ENCODE measurements at regions not wholly inside any gene's neighbourhood (a gene's known extent, or its start where the extent isn't known, plus 50 kb on each side); places are given as distances from the start of the nearest gene placed in this dataset.
"Not testable (repeated sequence)": the region's sequence is repeated elsewhere in the genome, so short reads cannot be mapped to it uniquely, and the experiment has no call there.

DNA sequence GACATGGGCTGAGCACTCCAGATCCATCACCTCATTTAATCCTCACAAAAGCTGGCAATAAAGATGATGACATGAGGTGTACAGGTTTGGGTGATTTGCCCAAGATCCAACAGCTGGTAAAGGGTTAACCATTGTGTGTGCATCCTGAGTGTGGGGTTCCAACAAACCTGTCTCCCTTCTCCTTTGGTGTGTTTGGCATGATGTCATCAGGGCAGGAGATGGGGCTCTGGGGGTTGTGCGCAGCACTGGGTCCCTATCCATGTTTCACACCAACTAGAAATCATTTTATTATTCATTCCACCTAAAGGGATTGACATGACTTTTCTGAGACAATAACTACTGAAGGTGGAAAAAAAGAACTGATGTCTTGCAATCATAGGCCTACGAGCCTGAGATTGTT, 452.5 kb downstream of the SIPA1L2 start:
- DNase-seq (ENCODE audit: low spot score): no peak
- FAIRE-seq: no peak

DNA sequence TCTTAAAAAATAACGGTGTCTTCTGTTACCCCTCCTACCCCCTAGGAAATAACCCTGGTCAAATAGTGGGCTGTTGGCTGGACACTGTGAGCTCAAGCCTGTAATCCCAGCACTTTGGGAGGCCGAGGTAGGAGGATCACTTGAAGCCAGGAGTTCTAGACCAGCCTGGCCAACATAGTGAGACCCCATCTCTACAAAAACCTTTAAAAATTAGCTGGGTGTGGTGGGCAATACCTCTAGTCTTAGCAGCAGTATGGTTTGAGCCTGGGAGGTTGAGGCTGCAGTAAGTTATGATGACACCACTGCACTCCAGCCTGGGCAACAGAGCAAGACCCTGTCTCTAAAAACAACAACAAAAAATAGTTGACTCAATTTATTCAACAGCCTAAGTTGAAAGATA, 453.7 kb downstream of the SIPA1L2 start:
- FAIRE-seq: no peak

DNA sequence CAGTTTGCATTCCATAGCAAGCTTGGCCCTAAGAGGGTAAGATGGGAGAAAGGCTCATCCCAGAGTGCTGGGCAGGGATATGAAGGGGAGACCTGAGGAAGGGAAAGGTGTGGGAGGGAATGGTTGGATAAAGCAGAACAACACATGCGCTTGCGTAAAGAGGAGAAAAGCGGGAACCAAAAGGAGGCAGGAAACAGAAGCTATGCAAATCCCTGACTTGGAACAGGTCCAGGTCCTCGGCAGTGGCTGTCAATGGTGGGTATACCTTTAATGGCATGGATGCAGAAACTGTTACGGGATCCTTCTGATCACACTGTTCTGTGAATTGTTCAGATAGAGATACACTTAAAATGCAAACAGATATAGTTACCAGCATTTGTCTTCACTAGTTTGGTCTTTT, 455.6 kb downstream of the SIPA1L2 start:
- no peak for FAIRE-seq
- no peak for DNase-seq (ENCODE audit: low spot score)

More for the DNA sequence above, 453.7 kb downstream of the SIPA1L2 start:
- no peak for DNase-seq (ENCODE audit: low spot score)

DNA sequence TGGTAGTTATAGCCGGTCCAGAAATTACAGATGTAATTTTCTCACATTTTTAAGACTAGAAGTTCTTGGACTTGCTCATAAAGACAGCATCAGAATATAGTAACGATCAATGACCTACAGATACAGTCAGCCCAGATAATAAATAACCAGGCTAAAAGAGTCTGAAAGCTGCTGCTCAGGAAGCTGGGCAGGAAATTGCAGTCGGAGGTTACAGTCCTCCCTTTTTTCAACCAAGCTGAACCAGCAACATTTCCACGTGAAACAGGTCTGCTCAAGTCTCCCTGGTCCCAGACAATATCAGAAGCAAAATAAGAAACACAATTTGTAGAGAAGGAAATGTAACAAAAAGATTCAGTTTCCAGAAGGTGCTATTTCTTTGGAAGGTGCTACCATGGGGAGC, 457.4 kb downstream of the SIPA1L2 start:
- FAIRE-seq: no peak
- DNase-seq (ENCODE audit: low spot score): no peak

DNA sequence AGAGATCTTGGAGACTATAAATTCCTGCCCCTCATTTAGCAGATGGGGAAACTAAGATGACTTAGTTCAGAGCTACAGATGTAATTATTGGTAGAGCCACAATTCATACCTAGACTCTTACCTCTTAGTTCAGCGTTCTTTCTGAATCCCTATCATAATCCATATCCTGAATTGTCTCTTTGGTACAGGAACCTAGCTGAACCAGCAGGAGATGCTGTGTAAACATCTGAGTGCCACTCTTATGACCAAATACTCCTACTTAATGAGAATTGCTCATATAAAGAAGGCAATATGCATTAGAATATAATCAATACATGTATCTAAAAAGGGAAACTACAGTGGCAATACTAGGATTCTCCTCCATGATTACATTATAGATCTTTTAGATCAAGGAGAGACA, 459.0 kb downstream of the SIPA1L2 start:
- DNase-seq (ENCODE audit: low spot score) (no peak), FAIRE-seq (no peak)

DNA sequence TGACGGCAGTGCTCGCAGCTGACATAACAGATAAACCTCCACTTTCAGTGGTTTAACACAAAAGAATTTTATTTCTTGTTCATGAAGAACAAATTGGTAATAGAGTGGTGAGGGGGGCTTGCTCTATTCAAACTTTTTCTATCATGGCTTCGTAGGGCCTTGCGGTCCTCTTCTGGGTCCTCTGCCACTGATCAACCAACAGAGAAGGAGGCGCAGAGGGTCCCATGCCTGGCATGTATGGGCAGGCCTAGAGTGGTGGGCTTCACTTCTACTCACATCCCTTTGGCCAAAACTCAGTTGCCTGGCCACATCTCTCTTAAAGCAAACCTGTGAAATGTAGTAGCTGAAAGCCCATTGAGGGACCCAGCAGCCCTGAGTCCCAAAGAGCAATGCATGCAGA, 460.5 kb downstream of the SIPA1L2 start:
- DNase-seq (ENCODE audit: low spot score): no peak
- no peak for FAIRE-seq

DNA sequence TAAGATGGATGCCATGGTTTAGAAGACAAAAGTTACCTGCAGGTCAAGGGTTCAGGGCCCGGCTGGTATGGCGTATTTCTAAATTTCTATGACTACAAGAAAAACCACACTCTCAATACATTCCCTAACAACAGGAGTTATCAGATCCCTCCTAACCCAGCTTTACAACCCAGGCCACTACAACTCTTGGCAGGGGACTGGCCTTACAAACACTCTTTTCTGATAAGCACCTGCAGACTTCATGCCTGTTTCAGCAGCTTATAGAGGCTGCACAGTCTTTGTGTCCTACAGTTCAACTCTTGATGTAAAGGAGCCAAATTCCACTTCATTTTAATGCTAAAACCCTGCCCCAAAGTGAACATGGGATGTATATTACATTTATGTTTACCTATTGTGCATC, 461.4 kb downstream of the SIPA1L2 start:
- no peak for DNase-seq (ENCODE audit: low spot score)
- FAIRE-seq: no peak

DNA sequence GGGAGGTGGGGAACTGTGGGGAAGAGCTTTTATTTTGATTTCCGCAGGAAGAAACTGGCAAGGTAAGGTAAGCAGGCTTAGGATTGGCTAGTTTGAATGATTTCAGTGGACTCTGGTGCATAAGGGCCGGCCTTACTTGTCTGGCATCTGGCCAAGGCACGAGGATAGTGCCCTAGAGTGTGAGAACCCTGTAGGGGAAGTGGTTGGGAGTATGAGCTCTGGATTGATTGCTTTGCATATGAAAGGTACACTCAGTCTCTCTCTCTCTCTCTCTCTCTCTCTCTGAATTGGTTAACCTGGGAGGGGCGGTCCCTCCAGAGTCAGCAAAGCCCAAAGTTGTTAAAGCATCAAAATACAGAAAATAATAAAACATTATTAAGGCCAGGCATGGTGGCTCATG, 463.0 kb downstream of the SIPA1L2 start:
- DNase-seq (ENCODE audit: low spot score): no peak
- no peak for FAIRE-seq

DNA sequence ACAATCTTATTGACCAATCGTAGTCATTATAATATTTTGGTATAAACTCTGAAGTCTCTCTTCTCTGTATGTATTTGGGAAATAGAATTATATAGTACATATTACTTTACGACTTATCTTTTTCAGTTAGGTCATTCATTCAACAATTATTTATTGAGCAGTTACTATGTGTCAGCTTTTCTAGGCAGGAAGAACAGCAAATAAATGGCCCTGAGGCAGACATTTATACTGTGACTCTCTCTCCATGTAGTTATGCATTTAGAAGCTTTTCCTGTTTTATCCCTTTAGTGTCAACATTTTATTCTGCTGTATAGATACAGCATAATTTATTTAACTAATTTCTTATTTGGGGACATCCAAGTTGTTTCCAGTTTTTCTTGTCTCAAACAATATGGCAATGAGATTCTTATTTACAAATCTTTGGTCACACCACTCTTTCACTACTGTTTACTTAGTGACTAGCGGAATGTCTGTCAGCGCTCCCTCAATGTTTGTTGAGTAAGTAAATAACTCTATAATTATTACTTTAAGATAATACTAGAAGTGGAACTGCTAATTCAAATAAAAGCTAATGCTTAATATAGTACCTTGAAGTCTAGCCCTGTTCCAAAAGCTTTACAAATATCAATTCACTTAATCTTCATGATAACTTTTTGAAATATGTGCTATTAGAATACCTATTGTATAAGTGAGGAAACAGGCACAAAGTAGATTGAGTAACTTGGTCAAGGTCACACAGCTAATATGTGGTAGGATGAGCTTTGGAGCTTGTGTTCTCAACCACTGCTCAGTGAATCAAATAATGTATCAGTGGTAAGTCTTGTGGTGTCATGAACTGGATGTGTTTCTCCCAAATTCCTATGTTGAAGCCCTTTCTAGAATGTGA, 465.6 kb downstream of the SIPA1L2 start:
- FAIRE-seq: no peak

DNA sequence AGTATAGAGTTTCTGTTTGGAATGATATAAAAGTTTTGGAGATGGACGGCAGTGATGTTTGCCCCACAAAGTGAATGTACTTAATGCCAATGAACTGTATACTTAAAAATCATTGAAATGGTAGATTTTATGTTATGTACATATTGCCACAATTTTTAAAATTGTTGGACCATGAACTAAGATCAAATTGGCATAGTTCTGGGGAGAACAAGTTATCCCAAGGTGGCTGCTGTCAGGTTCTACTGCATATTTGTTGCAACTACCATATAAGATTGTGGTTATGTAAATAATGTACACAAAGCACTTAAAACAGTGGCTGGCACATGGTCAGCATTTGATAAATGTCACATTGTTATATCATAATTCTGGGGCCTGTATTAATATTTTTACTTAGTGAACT, 466.4 kb downstream of the SIPA1L2 start:
- no peak for FAIRE-seq
- DNase-seq (ENCODE audit: low spot score): no peak

More for the DNA sequence above, 465.6 kb downstream of the SIPA1L2 start:
- DNase-seq (ENCODE audit: low spot score): no peak

DNA sequence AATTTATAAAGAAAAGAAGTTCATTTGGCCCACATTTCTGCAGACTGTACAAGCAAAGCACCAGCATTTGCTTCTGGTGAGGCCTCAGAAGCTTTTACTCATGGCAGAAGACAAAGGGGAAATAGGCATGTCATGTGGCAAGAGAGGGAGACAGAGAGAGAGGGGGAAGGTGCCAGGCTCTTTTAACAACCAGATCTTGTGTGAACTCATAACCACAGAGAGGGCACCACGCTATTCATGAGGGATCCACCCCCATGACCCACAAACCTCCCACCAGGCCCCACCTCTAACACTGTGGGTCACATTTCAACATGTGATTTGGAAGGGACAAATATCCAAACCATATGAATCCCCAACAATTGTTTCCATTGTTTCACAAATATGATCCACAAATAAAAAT, 467.9 kb downstream of the SIPA1L2 start:
- FAIRE-seq (no peak), DNase-seq (ENCODE audit: low spot score) (no peak)

DNA sequence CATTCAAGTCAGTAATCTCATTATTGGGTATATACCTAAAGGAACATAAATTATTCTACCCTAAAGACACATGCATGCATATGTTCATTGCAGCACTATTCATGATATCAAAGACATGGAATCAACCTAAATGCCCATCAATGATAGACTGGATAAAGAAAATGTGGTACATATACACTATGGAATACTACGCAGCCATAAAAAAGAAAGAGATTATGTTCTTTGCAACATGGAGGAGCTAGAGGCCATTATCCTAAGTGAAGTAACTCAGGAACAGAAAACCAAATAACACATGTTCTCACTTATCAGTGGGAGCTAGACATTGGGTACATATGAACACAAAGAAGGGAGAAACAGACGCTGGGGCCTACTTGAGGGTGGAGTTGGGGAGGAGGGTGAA, 471.4 kb downstream of the SIPA1L2 start:
- FAIRE-seq; DNase-seq (ENCODE audit: low spot score): not testable (repeated sequence)

DNA sequence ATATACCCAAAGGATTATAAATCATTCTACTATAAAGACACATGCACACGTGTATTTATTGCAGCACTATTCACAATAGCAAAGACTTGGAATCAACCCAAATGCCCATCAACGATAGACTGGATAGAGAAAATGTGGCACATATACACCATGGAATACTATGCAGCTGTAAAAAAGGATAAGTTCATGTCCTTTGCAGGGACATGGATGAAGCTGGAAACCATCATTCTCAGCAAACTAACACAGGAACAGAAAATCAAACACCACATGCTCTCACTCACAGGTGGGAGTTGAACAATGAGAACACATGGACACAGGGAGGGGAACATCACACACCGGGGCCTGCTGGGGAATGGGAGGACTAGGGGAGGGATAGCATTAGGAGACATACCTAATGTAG, 473.9 kb downstream of the SIPA1L2 start:
- FAIRE-seq; DNase-seq (ENCODE audit: low spot score): not testable (repeated sequence)

DNA sequence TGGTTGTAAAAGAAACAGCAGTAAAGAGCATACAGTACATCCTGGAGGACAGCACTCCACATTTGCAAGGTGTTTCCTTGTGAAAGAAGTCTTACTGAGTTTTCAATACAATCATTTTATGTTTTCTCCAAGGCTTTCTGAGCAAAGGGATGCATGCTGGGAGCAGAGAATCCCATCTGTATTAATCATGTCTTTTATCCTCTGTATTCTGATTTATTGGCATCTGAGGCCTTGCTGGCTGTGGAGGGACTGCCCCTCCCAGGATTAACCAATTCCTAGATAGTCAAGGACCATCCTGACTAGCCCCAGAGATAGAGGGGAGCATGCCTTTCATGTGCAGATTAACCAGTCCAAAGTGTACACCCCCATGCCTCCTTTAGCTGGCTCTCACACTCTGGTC, 476.3 kb downstream of the SIPA1L2 start:
- FAIRE-seq: no peak

DNA sequence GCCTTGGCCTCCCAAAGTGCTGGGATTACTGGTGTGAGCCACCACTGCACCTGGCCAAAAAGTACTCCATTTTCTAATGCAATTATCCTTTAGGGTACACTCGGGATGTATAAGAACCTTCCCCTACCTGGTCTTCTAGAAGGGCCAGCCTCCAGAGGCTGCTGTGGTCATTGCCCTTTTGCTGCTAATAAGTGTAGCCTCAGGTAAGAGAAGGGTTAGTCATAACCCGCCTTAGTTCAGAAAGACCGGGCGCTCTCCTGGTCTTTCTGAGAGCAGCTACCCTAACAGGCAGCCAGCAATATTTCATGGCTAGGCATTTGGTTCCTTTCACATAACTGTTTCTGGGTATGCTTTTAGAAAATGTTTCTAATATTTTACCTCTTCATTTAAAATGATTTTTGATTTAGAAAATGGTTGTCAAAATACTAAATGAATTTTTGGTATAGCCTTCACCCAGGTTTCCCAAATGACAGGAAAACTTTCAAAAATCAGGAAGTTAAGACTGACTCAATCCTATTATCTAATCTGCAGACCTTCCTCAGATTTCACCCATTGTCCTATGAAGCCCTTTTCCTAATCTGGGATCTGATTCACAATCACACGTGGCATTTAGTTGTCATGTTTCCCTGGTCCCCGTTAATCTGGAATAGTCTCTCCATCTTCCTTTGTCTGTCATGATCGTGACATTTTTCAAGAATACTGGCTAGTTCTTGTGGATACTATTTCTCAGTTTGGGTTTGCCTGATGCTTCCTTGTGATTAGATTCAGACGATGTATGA, 479.0 kb downstream of the SIPA1L2 start:
- no peak for DNase-seq (ENCODE audit: low spot score)
- no peak for FAIRE-seq

More for the DNA sequence above, 476.3 kb downstream of the SIPA1L2 start:
- no peak for DNase-seq (ENCODE audit: low spot score)

DNA sequence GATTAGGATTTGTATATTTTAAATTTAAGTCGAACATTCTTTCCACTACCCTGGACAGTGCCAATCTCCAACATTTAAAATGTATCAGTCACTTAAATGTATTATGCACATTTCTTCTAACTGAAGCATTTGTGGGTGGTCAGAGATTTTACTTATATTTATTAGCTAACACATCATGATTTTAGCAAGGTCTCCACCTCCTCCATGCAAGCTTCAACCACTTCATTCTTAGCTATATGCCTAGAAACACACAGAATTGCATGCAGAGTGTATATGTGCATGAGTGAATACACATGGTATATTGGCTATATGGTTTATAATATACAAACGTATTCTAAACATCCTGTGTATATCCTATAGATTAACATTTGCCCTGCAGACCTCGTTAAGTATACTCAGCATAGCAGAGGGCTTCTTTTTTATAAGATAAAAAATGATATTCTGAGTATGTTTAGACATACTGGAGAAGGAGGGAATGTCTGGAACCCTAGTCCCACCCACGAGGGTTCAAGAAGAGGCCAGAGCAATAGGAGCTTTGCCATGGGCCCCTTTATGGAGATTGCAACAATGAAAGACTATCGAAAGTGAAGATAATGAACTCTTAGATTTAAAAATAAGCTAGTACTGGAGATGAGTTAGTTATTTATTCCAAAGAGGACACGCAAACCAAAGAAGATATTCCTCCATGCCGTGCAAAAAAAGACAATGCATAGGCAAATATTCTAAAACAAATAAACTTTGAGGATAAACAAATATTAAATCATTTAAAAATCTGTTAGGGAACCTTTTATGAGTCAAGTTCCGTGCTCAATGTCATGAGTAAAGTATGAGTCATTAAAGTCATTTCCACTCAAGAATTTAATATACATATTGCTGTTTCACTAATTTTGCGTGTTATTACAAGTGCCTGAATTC, 480.4 kb downstream of the SIPA1L2 start:
- DNase-seq (ENCODE audit: low spot score): no peak
- peak; percentile 35 for FAIRE-seq

DNA sequence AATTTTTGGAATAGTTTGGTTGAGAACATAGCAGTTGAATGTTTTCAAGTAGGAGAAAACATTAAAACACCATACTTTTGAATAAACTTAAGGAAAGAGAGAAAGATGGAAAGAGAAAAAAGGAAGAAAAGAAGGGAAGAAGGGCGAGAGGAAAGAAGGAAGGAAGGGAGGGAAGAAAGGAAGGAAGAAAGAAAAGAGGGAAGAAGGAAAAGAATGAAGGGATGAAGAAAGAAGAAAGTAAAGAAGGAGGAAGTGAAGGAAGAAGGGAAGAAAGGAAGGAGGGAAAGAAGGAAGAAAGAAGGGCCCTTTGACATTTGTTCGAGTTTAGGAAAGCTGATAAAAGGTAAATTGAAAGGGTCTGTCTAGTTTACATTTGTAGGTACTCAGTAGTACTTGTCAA, 482.7 kb downstream of the SIPA1L2 start:
- no peak for DNase-seq (ENCODE audit: low spot score)
- no peak for FAIRE-seq

DNA sequence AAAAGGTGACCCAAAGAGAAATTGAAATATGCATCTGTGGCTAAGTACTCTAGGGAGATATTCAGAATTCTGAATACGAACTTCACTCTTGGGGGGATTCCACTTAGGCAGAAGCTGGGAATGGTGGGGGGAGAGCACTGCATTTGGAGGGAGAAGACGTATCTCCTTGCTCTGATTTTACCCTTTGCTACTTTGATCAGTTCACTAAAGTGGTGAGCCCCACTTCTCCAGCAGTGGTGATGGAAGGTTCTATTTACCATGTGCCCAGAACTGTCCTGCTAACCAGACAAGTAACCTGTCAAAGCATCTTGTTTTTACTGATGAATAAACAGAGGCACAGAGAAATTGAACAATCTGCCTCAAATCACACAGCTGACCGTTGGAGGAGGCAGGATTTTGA, 483.4 kb downstream of the SIPA1L2 start:
- DNase-seq (ENCODE audit: low spot score): no peak
- no peak for FAIRE-seq

DNA sequence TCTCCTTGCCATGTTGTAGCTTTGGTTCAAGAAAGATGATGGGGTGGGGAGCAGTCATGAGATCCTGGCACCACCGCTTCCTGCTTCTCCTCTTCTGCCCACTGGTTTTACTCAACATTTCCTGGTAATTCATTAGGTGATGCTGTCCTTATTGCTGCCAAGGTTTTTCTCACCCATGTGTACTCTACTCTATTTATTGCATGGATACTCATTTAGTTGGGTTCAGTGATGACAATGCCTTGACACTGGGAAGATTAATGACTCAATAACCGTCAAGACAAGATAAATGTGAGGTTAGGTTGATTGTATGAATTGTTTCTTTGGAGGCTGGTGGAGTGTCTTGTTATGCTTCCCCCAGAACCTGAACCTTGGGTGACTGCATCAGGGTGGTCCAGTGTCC, 484.2 kb downstream of the SIPA1L2 start:
- DNase-seq (ENCODE audit: low spot score) (no peak), FAIRE-seq (no peak)

DNA sequence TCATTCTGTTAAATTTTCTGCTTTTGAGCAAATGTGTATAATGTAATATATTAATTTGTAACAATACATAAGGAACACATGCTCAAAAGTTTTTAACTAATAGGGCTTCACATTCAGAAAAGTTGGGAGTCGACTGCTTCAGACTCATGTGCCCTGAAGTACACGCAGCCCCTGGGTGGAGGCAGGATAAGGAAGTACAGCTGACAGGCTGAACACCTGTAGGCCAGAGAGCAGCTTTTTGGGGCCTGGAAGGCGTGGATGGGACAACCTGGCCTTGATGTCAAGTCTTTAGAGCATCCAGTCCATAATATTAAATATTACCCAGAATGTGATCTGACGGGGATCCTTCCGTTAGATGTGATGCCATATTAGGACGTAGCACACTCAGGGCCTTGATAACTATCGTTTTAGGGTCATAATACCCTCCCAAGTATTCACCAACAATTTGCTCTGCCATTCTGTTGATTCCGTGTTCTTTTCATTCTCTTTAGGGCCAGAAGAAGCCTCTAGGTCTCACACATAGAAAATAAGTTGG, 485.2 kb downstream of the SIPA1L2 start:
- no peak for FAIRE-seq
- no peak for DNase-seq (ENCODE audit: low spot score)

DNA sequence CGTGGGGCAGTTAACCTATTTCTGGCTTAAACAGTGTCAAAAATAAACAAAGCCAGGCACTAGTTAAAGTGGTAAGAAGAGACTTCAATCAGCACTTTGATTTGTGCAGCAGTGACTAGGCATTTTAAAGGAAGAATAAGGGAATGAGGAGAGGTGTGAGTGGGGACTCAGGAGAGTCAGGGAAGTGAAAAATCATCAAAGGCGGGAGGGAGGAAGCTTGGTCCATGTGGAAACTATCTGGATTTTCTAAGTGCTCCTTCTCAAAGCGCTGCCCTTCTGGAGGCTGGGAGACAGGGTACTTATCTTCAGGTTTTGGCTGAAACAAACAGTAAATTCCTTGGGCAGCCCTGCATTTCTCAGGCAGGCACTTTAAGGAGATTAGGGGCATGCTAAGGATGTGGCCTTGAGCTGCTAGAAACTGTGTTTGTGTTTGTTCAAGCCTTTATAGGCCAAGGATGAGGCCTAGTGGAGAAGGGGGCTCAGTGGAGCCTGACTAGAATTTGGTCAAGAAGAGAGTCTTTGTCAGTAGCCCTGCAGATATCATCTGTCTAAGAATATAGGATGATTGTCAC, 486.5 kb downstream of the SIPA1L2 start:
- no peak for FAIRE-seq
- no peak for DNase-seq (ENCODE audit: low spot score)

Data from RCC 7860 (cell line).